Mesenteric fat pad (tissue), 1 donor: ENCODE measurements at regions not wholly inside any gene's neighbourhood (a gene's known extent, or its start where the extent isn't known, plus 50 kb on each side); places are given as distances from the start of the nearest gene placed in this dataset.

Experiments used
- DNase-seq: peaks from one replicate; pipeline ENCODE4 v3.0.0-alpha.2; 2020; ENCODE audit warnings: low spot score
- donor health status: DM: yes; HTN: yes; CAD: no.

- no peak for DNase-seq
These were observed 146.9 kb downstream of the KLF13 start for GRCh38 chr15:31473385-31474058.

- no peak for DNase-seq
These were observed 147.6 kb downstream of the KLF13 start for GRCh38 chr15:31474059-31474868.

DNA sequence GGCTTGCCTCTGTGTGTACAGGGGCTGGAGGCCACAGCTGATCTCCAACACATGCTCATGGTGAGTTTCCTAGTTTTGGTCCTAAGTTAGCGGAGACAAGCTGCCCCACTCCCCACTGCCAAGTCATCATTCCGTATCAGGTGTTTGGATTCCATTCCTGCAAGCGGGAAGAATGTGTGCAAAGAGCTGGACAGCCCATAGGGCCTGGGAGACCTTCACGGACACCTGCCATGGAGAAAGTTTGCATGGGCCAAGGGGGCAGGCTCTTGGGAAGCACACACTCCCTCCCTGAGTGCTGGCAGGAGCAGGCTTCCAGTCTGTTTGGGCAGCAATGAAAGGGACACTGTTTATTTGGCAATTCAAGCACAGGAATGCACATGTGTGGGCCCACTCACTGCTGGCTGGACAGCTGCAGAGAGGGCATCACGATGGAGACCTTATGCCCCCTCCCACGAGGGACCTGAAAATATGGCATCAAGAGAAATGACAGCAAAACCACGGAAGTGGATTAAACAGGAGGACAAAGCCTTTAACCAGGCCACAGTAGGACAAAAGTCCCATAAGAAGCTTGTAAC lies 149.7 kb downstream of the KLF13 start:
- DNase-seq, result peak; percentile 18

DNA sequence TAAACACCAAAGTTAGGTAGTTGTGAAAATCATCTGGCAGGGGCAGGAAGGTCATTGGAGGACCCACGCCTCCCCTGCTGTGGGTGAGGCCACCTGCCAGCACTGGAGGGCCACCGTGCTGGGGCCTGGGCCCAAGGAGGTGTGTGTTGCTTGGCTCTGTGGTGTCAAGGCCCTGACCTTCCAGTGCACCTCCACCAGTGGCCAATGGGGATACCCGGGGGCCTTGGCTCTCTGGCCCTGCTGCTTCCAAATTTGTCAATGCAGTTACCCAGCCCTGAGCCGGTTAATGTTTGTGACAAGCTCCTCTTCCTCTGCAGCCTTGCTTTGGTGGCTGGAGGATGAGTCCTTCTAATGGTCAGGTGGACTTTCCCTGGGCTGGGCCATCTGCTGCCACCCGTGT lies 150.2 kb downstream of the KLF13 start:
- peak; percentile 2 for DNase-seq

DNA sequence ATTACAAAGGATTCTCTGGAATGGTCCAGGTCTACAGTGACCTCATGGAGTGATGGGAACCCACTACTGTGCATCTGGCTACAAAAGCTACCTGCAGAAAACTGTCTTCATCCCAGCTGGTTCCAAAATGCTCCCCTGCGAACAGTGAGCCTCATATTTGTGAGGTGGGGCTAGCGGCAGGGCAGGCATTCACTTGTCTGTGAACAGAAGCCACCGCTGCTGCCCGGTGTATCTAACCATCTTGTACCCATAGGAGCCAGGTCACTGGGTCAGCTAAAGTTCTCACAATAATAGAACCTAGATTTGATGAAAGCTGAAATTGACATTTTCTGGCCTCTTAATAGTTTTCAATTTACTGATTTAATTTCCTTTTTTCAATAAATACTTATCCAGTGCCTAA lies 150.7 kb downstream of the KLF13 start:
- no peak for DNase-seq

DNA sequence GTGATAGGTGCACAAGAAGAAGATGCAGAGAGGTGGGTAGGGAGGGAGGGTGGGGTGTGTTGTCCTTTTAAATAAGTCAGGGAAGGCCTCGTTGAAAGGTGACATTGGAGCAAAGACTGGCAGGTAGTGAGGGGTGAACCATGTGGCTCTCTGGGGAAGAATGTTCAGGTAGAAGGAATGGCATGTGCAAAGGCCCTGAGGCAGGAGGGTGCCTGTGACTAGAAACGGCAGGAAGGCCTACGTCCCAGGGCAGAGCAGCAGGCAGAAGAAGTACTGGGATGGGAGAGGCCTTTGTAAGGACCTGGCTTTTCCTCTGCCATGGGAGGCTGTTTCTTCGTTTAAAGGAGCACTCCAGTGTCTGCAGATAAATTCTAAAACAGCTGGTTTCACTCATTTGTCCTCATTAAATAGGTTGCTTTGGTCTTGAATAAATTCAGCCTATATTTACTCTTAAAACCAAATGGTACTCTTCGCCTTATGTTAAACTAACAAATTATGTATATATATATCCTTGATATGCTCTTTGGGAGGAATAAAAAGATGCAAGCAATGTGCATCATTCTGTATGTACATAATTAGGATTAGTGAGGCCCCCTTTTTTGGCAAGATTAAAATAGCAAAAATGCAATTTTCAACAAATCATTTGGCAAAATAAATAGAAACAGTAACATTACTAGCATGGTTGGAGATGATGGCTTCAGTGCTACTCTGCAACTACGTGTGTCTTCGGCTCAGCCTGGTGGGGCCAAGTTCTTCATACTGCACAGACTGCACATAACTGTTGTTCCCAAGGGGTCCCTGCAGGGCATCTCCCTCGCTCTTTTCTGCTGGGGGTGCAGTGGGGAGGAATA lies 151.4 kb downstream of the KLF13 start:
- no peak for DNase-seq

DNA sequence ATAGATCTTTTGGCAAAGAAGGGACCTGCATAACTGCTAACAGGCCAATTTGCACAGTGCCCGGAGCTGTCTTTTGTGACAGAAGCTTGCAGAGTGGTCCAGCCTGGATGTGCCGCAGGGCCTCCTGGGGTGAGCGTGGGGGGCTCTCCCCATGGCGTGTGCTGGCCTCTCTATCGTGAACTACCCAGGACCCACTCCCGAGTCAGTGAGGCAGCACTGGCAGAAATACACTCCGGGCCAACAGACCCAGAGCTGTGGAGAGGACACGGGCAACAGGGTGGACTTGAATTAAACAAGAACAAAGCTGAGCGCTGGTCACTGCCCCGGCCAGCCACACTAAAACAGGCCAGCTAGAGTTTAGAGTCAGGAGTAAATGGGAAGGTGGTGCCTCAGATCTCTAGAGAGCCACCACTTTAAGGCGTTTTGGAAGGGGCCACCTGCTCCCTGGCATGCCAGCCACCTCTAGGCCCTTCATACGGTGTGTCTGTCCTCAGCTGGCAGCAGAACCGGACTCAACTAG lies 152.1 kb downstream of the KLF13 start:
- peak; percentile 69 for DNase-seq

- peak; percentile 12 for DNase-seq
These were observed 153.9 kb downstream of the KLF13 start for GRCh38 chr15:31480356-31481025.

GRCh38 chr15:31481142-31481541 lies 154.5 kb downstream of the KLF13 start:
- DNase-seq, result peak; percentile 16

GRCh38 chr15:31482122-31482922 lies 155.7 kb downstream of the KLF13 start:
- no peak for DNase-seq

DNA sequence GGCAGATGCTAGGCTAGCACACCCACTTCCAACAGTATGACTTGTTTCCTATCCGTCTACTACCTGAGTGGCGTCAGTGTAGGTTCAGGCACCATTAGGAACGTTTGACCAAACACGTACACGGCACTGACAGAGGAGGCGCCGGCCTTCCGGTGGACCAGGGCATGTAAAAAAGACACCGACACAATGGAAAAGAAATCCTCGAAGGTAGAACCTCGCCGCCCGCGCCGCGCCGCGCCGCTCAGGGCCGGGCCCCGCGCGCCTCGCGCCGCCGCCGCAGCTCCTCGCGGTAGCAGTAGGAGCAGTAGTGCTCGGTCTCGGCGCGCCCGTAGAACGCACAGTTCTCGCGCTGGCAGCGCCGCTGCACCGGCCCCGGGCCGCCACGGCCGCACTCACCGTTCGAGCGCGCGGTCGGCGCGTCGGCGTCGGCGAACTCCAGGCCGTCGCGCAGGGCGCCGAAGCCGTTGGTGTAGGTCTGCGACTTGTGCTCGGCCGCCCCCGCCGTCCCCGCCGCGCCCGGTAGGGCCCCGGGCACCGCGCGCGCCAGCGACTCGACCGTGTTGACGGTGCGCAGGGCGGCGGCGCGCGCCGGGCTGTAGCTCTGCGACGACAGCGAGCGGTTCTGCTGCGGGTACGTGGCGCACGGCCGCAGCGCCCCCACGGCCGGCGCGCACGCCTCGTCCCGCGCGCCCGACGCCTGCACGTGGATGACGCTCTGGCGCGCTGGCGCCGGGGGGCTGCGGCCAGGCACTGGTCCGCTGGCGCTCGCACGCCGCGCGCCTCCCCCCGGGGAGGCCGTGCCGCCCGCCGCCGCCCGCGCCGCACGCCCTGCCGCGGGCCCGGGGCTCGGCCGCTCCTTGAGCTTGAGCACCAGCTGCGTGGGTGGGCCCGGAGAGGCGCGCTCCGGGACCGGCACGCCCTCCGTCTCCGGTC lies 156.7 kb downstream of the KLF13 start:
- DNase-seq, result no peak

- no peak for DNase-seq
These were observed 157.6 kb downstream of the KLF13 start for GRCh38 chr15:31483986-31484951.

- DNase-seq, result no peak
These were observed 158.4 kb downstream of the KLF13 start for GRCh38 chr15:31484986-31485385.

- no peak for DNase-seq
These were observed 158.8 kb downstream of the KLF13 start for GRCh38 chr15:31485431-31485830.

DNA sequence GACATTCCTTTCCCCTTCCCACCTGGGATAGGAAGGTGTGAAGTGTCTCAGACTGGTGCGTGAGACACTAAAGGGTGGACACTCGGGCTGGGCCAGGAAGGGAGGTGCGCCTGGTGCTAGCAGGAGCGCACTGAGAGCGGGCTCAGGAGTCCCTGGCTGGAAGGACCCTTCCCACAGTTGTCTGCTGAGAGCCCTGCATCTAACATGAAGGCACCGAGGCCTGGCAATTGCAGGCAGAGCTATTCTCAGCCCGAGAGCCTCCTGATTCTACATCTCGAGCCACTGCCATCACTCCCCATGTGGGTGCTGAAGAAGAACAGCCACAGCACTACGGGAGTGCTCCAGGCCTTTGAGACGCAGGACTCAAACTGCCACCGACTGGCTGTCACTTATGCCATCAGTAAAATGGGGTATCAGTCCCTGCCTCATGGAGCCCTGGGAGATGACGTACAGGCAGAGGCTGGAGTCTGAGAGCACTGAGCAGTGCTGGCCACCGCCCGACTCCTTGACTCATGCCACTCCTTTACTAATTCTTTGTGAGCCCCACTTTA lies 159.4 kb downstream of the KLF13 start:
- no peak for DNase-seq

- DNase-seq, result no peak
These were observed 159.9 kb downstream of the KLF13 start for GRCh38 chr15:31486506-31486905.
